GM12872 (cell line): ENCODE measurements at regions not wholly inside any gene's neighbourhood (a gene's known extent, or its start where the extent isn't known, plus 50 kb on each side); places are given as distances from the start of the nearest gene placed in this dataset.

Experiments
- CTCF ChIP-seq: IDR thresholded peaks from 3 replicates; pipeline ENCODE4 v1.5.1; 2011; ENCODE audit warnings: low read depth, mild to moderate bottlenecking, low read length, moderate library complexity; ENCODE audit not compliant: insufficient read depth

GRCh38 chr2:67799886-67800285 lies 262.9 kb downstream of the C1D start:
- no peak for TF ChIP-seq CTCF

GRCh38 chr2:67802291-67802690 lies 260.5 kb downstream of the C1D start:
- TF ChIP-seq CTCF = no peak

GRCh38 chr2:67802824-67803223 lies 260.0 kb downstream of the C1D start:
- TF ChIP-seq CTCF = no peak

GRCh38 chr2:67806816-67807215 lies 256.0 kb downstream of the C1D start:
- TF ChIP-seq CTCF = no peak

GRCh38 chr2:67808112-67808511 lies 254.7 kb downstream of the C1D start:
- TF ChIP-seq CTCF = no peak

GRCh38 chr2:67812682-67813081 lies 250.1 kb downstream of the C1D start:
- TF ChIP-seq CTCF = no peak

- TF ChIP-seq CTCF = no peak
Observed at GRCh38 chr2:67823726-67824125, 239.1 kb downstream of the C1D start.

GRCh38 chr2:67824186-67824585 lies 238.6 kb downstream of the C1D start:
- TF ChIP-seq CTCF = no peak
